ENCODE measurements at regions not wholly inside any gene's neighbourhood (a gene's known extent, or its start where the extent isn't known, plus 50 kb on each side); places are given as distances from the start of the nearest gene placed in this dataset.
"Not testable (repeated sequence)": the region's sequence is repeated elsewhere in the genome, so short reads cannot be mapped to it uniquely, and the experiment has no call there.

DNA sequence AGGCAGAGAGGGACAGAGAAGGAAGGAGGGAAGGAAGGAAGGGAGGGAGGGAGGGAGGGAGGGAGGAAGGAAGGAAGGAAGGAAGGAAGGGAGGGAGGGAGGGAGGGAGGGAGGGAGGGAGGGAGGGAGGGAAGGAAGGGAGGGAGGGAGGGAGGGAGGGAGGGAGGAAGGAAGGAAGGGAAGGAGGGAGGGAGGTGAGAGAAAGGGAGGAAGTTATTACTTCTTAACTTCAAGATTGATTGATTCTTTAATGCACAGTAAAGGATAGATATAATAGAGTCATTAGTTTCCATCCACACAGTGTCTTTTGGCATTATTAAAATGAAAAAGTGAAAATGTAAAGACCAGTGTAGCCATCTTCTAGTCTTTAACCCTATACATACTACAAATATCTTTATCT lies 682.9 kb downstream of the ZEB2 start:
- not testable (repeated sequence) for DNase-seq

DNA sequence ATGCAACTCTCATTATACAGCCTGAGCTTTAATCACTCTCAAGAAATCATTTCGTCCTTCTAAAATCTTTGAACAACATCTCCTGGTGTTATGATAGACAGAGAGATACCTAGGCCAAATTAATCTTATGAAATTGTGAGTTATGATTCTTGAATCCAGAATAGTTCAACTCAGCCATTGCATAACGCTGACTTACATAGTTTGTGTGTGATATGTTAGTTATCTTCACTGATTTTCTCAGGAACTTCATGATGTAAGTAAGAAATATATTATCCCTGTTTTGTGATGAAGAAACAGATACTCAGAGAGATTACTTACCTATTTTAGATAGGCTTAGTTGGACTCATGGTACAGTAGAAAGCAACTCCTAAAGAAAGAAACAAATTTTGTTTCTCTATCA lies 684.4 kb downstream of the ZEB2 start:
- no peak for DNase-seq

DNA sequence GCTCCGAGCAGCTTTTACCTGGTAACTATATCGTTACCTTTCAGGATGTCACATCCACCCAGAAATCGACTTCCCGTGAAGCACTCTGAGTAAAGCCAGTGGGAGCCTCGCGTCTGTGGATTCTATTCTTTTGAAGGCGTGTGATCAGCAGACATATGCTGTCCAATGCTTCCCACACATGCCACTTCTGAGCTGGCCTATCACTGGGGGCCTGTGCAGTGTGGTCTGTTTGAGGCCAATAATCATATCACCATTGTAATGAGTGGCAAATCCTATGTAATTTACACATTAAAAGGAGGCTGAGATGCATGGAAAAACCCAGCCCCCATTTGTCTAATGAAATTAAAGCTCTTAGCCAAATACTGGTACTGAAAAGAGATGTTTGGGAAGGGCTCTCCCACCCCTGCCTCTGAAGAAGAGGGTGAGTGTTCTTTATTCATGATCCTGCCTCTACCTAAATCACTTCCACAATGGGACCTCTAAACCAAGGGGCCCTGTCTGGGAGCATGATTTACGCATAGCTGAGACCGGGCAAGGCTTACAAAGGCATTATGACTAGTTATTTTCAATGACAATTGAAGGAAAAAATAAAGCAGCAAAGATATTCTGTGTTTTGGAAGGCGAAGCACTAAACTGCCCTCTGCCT lies 686.8 kb downstream of the ZEB2 start:
- DNase-seq, result no peak

DNA sequence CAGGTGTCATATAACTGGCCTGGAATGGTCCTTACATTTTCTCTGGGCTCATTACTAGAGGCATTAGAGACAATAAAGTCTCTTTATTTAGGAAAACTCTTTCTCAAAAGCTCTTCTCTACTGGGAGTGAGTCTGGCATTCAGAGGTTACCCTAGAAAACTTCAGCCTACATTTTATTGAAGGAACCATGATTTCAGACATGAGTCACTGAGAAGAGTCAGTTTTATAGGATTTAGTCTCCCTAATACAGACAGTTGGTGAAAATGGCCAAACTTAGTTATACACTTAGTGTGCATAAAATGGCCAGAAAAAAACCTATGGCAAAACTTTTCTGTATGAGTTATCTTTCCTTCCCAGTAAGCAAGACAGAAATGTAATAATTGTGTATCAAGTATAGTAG lies 689.4 kb downstream of the ZEB2 start:
- peak; percentile 23 for DNase-seq

DNA sequence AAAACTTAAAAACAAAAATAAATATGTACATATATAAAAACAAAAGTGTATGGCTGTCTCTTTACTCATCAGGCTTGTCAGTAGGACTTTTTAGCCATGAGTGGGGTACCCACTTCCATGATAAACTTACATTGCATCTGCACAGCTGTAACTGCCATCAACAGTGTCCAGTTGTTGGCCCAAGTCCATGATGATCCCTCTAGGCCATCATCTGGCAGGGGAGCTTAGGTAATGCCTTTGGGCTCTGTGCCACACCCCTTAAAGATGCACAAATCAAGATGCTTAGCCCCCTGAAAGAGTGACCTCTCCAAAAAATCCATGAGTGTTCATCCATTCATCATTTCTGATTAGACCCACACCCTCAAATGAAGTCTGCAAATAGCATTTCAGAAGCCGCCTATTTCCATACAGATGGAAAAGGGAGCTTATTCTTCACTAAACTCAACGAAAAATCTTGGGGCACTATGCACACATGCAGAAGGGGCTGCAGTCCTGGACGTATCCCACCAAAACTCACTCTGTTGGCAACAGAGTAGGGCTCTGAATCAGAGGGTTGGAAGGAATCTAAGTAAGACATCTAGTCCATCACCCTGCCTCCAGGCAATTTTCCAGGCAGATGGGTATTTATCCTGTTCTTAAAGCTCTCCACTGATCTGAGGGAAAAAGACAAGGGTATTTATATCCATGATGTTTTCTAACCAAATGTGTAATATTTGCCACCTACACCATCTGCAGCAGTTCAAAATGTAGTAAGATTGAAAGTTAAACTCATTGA lies 691.0 kb downstream of the ZEB2 start:
- peak; percentile 29 for DNase-seq

DNA sequence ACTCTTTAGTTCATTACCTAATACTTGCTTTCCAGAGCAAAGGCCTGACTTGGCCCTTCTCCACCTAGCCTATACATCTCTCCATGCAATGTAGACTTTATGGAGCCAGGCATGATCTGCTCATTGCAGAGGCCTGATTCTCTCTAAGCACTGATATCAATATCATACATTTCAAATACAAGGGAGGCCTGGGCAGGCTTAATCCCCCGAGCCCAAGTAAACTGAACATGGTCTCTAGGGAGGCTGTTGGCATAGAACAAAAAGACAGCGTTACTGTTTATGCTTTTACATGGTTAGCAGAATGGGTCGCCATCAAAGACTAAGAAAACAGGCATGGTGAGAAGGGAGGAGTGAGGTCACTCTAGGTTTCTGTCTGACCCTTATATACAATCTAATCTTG lies 695.1 kb downstream of the ZEB2 start:
- DNase-seq, result no peak

DNA sequence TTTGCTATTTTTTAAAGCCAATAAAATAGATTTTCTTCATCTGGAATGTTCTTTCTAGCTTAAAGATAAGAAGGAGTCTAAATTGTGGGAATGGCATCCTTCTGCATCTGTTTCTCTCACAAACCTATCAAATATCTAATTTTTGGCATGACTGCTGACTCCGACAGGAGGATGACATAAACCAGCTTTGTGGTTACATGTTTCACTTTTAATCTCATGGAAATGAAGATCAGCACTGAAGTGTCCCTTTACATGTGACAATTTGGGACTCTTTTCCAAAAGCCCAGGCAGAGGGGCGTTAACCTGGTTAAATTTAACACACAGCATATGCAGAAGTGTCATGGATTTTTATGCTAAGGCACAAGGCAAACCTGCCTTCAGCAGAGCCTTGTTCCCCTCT lies 694.7 kb downstream of the ARHGAP15 start:
- DNase-seq, result no peak

DNA sequence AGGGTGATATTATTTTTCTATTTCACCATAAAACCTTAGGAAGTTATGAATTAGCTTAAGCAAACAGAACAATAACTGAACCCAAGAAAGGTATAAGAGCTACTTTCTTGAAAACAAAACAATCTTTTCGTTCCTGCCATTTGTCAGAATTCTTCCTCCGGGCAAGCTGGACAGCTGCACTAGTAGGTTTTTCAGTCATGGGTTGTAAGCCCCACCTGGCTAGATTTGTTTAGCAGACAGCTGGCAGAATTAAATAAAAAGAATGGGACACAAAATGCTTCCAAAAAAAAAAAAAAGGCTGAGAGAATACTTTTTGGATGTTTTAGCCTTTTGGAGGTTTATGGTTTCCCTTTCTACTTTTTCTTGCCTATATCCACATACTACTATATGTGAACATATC lies 694.1 kb downstream of the ARHGAP15 start:
- DNase-seq, result no peak

DNA sequence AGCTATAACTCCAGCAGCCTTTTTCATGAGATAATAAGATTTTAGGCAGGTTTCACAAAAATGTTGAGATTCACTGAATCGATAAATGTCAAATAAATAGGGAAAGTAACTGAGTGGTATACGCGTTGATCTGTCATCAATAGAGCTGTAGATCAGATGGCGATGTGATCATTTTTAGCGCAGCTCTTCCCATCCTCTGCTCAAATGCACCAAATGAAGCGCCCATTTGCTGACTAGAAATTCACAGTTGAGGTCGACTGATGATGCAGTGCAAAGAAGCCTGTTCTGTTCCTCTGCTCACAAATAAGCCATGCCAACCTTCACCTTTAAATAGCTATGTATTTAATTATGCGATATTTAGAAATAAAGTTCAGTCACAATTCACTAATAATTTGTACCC lies 693.5 kb downstream of the ARHGAP15 start:
- DNase-seq, result no peak

DNA sequence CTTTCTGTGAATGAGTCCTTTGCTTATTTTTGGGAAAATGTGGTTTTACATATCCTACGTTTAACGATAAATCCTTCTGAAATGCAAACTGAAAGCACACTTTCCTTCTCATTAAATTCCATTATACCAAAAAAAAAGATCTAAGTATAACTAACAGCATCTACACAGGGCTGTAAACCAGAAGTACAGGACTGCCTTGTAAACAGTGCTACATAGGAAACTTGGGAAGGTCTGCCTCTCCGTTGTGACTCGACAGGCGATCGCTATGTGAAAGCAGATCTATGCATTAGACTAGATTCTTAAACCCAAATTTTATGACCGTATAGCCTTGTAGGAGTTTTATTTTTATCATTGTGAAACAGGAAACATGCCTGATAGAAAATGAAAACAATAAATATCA lies 690.5 kb downstream of the ARHGAP15 start:
- no peak for DNase-seq

DNA sequence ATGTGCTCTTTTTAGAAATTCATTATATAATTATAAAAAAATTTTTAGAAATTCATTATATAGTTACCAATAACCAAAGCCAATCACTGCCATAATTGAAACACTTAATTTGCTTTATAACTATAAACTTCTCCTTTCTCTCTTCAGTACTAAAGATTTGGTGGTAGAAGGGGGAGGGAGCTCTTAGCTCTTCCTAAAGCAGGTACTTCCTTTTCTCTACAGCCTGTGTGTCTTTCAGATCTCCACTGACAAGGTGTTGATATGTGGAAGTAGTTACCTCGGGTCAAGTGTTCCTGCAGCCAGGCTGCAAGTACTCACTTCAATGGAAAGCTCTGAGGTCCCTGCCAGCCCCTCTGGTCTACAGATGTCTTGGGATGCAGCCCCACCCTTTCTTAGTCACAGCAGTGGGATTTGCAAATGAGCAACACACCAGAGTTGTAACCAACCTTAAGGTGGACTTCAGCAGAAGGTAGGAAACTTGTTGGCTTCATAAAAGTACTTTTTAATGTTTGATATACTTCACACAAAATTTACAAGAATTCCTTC lies 690.0 kb downstream of the ARHGAP15 start:
- peak; percentile 48 for DNase-seq

Measured in EL (cell line).